ENCODE measurements at regions not wholly inside any gene's neighbourhood (a gene's known extent, or its start where the extent isn't known, plus 50 kb on each side); places are given as distances from the start of the nearest gene placed in this dataset.

GRCh38 chr7:25759286-25759685 lies 392.7 kb upstream of the NFE2L3 start:
- TF ChIP-seq CTCF (IDR thresholded peaks at IDR 0.05 in 2 of 3, conservative IDR thresholded peaks at IDR 0.05 in 1 of 3; ENCODE audit: borderline replicate concordance in 1 of 3, insufficient read depth in 1 of 3, low read depth in 2 of 3, low read length in 2 of 3) (no peak), EZH2phosphoT487 (IDR thresholded peaks at IDR 0.05; ENCODE audit: borderline replicate concordance) (no peak)

Data from HCT116 (cell line).